Colonic mucosa (tissue), 4 donors: ENCODE measurements at regions not wholly inside any gene's neighbourhood (a gene's known extent, or its start where the extent isn't known, plus 50 kb on each side); places are given as distances from the start of the nearest gene placed in this dataset.
"Not testable (repeated sequence)": the region's sequence is repeated elsewhere in the genome, so short reads cannot be mapped to it uniquely, and the experiment has no call there.

ENCODE experiments used
- DNase-seq: peaks from one replicate; pipeline ENCODE4 v3.0.0-alpha.2; 2020
- H3K27ac ChIP-seq: fragments of 200-600 bp; one replicate; pipeline ENCODE4 v1.8.0; 2021
- H3K27me3 ChIP-seq: fragments of 200-600 bp; one replicate; pipeline ENCODE4 v1.8.0; 2021
- H3K36me3 ChIP-seq: fragments of 200-600 bp; one replicate; pipeline ENCODE4 v1.8.0; 2021
- H3K4me1 ChIP-seq: fragments of 200-600 bp; one replicate; pipeline ENCODE4 v1.8.0; 2021; ENCODE audit warnings: mild to moderate bottlenecking
- H3K4me3 ChIP-seq: fragments of 200-600 bp; one replicate; pipeline ENCODE4 v1.8.0; 2021
- H3K9ac ChIP-seq, 2 donors: one replicate each; pipeline ENCODE4 v1.7.0; 2013; ENCODE audit warnings: control low read depth in 2 of 2, low read depth in 2 of 2, low read length in 2 of 2
- H3K9me3 ChIP-seq: fragments of 200-600 bp; one replicate; pipeline ENCODE4 v1.8.0; 2021
- intact Hi-C: fragments of 100-400 bp; cut with DNase I; formaldehyde crosslinking; loops from one replicate; pipeline ENCODE4 v1.14.1; 2022
- TF ChIP-seq, protein P1 (sequence below): fragments of 200-600 bp; IDR thresholded peaks from one replicate; pipeline ENCODE4 v1.8.0; 2022; ENCODE audit warnings: antibody characterized with exemption, mild to moderate bottlenecking
- donor health status: healthy.
- donor health status: DM: no; HTN: no; CAD: no.
- donor health status: DM: no; HTN: no; CAD: no.

DNA sequence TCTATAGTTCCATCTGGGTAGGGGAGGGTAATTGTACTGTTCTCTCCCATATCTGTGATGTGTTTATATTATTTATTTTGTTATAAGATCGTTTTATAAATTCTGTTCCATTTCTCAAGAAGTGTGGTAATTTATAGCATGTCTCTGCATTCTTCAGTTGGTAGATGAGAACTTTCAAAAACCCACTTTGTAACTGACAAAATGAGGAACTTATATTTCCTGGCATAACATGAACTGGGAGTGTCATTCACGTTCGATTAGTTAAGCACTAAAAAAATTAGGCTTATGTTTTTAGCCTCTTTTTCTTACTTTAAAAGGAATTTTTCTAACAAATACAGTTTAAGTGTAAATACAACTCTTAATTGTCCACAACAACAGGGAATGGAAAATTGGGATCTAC lies 230.8 kb downstream of the CGGBP1 start:
- intact Hi-C loops, result no loop called here
- TF ChIP-seq, protein P1, sequence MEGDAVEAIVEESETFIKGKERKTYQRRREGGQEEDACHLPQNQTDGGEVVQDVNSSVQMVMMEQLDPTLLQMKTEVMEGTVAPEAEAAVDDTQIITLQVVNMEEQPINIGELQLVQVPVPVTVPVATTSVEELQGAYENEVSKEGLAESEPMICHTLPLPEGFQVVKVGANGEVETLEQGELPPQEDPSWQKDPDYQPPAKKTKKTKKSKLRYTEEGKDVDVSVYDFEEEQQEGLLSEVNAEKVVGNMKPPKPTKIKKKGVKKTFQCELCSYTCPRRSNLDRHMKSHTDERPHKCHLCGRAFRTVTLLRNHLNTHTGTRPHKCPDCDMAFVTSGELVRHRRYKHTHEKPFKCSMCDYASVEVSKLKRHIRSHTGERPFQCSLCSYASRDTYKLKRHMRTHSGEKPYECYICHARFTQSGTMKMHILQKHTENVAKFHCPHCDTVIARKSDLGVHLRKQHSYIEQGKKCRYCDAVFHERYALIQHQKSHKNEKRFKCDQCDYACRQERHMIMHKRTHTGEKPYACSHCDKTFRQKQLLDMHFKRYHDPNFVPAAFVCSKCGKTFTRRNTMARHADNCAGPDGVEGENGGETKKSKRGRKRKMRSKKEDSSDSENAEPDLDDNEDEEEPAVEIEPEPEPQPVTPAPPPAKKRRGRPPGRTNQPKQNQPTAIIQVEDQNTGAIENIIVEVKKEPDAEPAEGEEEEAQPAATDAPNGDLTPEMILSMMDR, result no peak
- no peak overlapping the region for H3K27ac ChIP-seq
- DNase-seq, result no peak
- no peaks in the 10 kb centered on the region for H3K9me3 ChIP-seq
- H3K4me3 ChIP-seq, result no peak overlapping the region
- H3K4me1 ChIP-seq, result no peaks in the 10 kb centered on the region
- H3K36me3 ChIP-seq, result no peaks in the 10 kb centered on the region
- no peak overlapping the region for H3K9ac ChIP-seq
- H3K27me3 ChIP-seq, result no peaks in the 10 kb centered on the region

DNA sequence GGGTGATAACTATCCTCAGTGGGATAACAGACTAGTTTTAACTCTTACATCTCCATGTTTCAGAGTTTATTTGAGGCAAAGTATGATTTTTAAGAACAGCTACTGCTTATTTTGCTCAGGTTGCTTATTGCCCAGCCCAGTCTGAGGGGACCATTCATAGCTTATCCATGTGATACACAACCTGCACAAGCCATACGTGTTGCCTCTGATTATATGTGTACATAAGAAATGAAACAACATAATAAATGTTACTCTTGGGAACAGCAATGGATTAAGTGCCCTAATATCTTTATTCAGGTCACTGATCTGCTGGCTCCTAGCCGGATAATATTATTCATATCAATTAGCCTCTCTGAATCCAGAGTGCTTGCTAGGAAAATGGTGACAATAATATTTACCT lies 236.2 kb downstream of the CGGBP1 start:
- Histone ChIP-seq H3K9me3 (no peaks in the 10 kb centered on the region), H3K4me1 (no peaks in the 10 kb centered on the region), H3K9ac (no peak overlapping the region), H3K27ac (no peak overlapping the region), H3K36me3 (no peaks in the 10 kb centered on the region), H3K27me3 (no peaks in the 10 kb centered on the region), H3K4me3 (no peak overlapping the region)
- no peak for DNase-seq
- TF ChIP-seq, protein P1, result no peak
- intact Hi-C loops, result no loop called here

DNA sequence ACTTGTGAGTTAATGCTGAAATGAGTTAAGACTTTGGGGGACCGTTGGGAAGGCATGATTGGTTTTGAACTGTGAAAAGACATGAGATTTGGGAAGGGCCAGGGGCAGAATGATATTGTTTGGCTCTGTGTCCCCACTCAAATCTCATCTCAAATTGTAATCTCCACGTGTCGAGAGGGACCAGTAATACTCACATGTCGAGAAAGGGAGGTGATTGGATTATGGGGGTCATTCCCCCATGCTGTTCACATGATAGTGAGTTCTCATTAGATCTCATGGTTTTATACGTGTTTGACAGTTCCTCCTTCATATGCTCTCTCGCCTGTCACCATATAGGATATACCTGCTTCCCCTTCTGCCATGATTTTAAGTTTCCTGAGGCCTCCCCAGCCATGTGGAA lies 245.3 kb downstream of the CGGBP1 start:
- H3K27ac ChIP-seq, H3K27me3 ChIP-seq, H3K4me3 ChIP-seq, DNase-seq, H3K9ac ChIP-seq, H3K4me1 ChIP-seq, H3K36me3 ChIP-seq, H3K9me3 ChIP-seq, intact Hi-C loops: not testable (repeated sequence)

DNA sequence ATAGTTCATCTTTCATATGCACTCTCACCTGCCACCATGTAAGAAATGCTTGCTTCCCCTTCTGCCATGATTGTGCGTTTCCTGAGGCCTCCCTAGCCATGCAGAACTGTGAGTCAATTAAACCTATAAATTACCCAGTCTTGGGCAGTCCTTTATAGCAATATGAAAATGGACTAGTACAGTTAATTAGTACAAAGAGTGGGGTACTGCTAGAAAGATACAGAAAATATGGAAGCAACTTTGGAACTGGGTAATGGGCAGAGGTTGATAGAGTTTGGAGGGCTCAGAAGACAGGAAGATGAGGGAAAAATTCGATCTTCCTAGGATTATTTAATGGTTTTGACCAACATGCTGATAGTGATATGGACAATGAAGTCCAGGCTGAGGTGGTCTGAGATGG lies 246.9 kb downstream of the CGGBP1 start:
- no peaks in the 10 kb centered on the region for H3K9me3 ChIP-seq
- no peak overlapping the region for H3K4me3 ChIP-seq
- intact Hi-C loops, result no loop called here
- H3K9ac ChIP-seq, result no peak overlapping the region
- no peaks in the 10 kb centered on the region for H3K36me3 ChIP-seq
- TF ChIP-seq, protein P1, result no peak
- H3K4me1 ChIP-seq, result no peaks in the 10 kb centered on the region
- H3K27ac ChIP-seq, result no peak overlapping the region
- H3K27me3 ChIP-seq, result no peaks in the 10 kb centered on the region
- DNase-seq, result no peak

DNA sequence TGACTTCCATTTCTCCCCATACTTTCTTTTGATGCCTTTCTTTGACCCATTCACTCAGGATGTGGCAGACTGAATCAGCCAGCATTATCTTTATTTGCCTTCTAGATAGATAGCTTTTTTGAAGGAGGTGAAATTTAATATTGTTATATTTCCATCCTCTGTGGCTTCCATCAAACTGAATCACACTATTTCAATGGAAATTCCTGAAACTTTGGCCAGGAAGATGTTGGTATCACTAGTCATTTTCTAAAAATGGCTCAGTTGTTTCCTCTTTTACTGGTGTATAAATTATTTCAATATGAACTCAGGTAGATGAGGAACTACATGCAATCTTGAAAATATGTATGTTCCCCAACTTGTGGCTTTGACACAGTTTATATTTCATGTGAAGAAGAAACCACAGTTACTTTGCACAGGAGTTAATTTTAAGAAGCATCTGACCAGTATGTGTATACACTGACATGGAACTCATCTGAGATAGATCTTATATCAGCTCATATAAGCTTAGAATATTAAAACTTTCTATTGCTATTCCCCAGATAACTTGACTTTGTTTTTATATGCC lies 248.3 kb downstream of the CGGBP1 start:
- H3K27me3 ChIP-seq, result no peaks in the 10 kb centered on the region
- no peaks in the 10 kb centered on the region for H3K9me3 ChIP-seq
- no peak overlapping the region for H3K4me3 ChIP-seq
- intact Hi-C loops, result no loop called here
- no peaks in the 10 kb centered on the region for H3K36me3 ChIP-seq
- no peak overlapping the region for H3K9ac ChIP-seq
- DNase-seq, result no peak
- TF ChIP-seq, protein P1, result no peak
- no peaks in the 10 kb centered on the region for H3K4me1 ChIP-seq
- no peak overlapping the region for H3K27ac ChIP-seq

DNA sequence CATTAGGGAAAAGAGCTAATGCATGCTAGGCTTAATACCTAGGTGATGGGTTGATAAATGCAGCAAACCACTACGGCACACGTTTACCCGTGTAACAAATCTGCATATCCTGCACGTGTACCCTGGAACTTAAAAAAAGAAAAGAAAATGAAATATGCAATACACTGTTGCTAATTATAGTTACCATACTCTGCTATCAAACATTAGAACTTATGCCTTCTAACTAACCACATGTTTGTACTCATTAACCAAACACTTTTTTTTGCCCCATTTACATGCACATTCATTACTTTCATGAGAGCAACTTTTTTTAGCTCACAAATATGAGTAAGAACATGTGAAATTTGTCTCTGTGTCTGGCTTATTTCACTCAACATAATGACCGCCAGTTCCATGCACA lies 253.1 kb downstream of the CGGBP1 start:
- TF ChIP-seq, protein P1, result no peak
- intact Hi-C loops, result no loop called here
- no peak for DNase-seq

More for the DNA sequence above, 253.1 kb downstream of the CGGBP1 start:
- no peaks in the 10 kb centered on the region for H3K27me3 ChIP-seq
- H3K9me3 ChIP-seq, result no peaks in the 10 kb centered on the region
- H3K9ac ChIP-seq, result no peak overlapping the region
- H3K27ac ChIP-seq, result no peak overlapping the region
- H3K4me1 ChIP-seq, result no peaks in the 10 kb centered on the region
- H3K36me3 ChIP-seq, result no peaks in the 10 kb centered on the region
- H3K4me3 ChIP-seq, result no peak overlapping the region
